ENCODE measurements at regions not wholly inside any gene's neighbourhood (a gene's known extent, or its start where the extent isn't known, plus 50 kb on each side); places are given as distances from the start of the nearest gene placed in this dataset.
"Not testable (repeated sequence)": the region's sequence is repeated elsewhere in the genome, so short reads cannot be mapped to it uniquely, and the experiment has no call there.

DNA sequence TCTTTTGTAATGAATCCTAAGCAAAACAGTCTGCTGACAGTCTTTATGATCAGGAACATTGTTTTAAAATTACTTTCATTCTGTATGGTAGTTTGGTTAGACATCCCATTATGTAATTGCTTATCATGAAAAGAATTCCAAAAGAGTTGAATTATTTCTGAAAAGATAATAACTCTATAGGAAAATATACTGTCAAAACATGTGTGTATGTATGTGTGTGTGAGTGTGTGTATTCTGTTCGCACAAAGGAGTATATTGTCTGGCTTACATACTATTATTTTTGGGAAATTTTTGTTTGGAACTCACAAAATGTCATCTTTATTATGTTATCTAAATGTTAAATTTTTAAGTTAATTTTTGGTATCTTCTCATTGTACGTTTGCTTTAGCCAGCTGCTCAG, 1075.9 kb downstream of the ZPLD1 start:
- POLR2A ChIA-PET (ENCODE audit: low non-redundant PET) = no interaction called here
- CTCF ChIA-PET = no interaction called here

DNA sequence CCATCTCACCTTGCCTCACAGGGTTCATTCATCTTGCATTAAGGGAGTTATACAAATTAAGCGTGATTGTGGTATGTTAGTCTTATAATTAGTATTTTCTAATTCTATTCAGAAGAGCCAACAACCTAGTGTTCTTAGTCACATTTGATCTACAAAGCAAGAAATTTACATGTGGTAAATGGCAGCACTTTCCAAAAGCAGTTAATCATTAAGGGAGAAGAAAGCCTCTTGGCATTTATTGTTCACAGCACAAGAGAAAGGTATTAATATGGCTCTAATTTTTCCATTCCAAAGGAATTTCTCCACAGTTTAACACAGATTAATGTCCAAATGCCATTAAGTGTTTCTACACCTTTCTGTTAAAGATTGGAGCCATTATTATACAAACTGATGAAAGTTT, 1077.1 kb downstream of the ZPLD1 start:
- POLR2A ChIA-PET (ENCODE audit: low non-redundant PET) = no interaction called here
- CTCF ChIA-PET = no interaction called here
- DNase-seq (ENCODE audit: low spot score) = no peak
- no peak overlapping the region for H3K27ac ChIP-seq
- TF ChIP-seq, protein P1, sequence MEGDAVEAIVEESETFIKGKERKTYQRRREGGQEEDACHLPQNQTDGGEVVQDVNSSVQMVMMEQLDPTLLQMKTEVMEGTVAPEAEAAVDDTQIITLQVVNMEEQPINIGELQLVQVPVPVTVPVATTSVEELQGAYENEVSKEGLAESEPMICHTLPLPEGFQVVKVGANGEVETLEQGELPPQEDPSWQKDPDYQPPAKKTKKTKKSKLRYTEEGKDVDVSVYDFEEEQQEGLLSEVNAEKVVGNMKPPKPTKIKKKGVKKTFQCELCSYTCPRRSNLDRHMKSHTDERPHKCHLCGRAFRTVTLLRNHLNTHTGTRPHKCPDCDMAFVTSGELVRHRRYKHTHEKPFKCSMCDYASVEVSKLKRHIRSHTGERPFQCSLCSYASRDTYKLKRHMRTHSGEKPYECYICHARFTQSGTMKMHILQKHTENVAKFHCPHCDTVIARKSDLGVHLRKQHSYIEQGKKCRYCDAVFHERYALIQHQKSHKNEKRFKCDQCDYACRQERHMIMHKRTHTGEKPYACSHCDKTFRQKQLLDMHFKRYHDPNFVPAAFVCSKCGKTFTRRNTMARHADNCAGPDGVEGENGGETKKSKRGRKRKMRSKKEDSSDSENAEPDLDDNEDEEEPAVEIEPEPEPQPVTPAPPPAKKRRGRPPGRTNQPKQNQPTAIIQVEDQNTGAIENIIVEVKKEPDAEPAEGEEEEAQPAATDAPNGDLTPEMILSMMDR (conservative IDR thresholded peaks at IDR 0.05; ENCODE audit: low read depth) = no peak

More for the DNA sequence above, 1075.9 kb downstream of the ZPLD1 start:
- H3K27ac ChIP-seq = no peak overlapping the region
- DNase-seq (ENCODE audit: low spot score) = no peak
- TF ChIP-seq, protein P1 (conservative IDR thresholded peaks at IDR 0.05; ENCODE audit: low read depth) = no peak

DNA sequence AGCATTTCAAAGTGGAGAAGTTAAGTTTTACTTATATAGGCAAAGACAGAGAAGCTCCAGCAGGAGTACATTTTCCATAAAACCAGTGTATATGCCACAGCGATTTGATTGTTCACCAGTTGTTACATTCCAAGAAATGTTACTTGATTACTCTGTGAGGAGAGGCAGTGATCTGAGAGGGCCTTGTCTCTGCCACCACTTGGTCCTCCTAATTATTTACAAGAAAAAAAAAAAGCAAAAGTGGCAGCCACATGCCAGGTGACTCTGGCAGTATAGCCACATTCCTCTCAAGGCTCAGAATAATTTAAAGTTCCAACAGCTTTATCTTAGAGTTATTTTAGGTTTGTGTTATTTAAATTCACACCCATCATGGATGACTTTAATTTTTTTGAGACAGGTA, 1077.8 kb downstream of the ZPLD1 start:
- ChIA-PET CTCF (no interaction called here), POLR2A (ENCODE audit: low non-redundant PET) (no interaction called here)
- DNase-seq (ENCODE audit: low spot score) = no peak
- TF ChIP-seq, protein P1 (conservative IDR thresholded peaks at IDR 0.05; ENCODE audit: low read depth) = no peak
- no peak overlapping the region for H3K27ac ChIP-seq

DNA sequence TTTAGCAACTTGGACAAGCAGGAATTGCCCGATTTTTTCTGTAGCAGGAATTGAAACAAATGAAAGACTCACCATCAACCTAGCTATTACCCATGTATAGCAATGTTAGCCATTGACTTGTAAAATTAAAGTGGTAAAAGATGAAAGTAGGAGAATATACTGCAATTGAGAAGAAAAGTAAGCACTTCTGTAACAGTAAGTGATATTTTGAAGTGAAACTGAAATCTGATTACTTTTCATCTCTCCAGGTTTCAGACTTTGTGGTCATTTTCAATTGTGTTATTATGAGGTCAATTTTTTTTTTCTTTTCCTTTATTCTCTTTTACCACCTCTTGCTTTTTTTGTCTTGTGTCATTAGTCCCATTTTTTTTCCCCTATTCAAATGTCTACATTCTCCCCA, 1078.2 kb downstream of the ZPLD1 start:
- ChIA-PET CTCF (no interaction called here), POLR2A (ENCODE audit: low non-redundant PET) (no interaction called here)
- TF ChIP-seq, protein P1 (conservative IDR thresholded peaks at IDR 0.05; ENCODE audit: low read depth) = no peak
- no peak overlapping the region for H3K27ac ChIP-seq
- DNase-seq (ENCODE audit: low spot score) = no peak

DNA sequence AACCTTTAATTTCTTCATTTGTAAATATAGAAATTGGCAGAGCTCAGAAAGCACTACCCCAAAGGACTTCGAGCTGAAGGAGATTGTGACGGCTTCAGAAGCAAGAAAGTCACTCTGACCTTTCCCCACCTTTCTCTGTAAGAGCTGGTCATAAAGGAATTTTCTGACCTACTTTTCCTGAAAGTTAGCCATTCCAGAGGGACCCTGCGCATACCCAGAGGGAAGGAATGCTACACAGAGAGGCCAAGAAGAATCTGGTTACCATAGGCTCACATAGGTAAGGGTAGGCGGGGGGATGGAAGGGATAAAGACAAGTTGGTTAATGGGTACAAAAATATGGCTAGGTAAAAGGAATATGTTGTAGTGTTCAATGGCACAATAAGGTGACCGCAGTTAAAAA, 1080.3 kb downstream of the ZPLD1 start:
- CTCF ChIA-PET = interaction anchor here (0.9 kb wide), 1 partner anchor 19 kb away, joined by 3 read pairs; no protein-coding TSS in a partner anchor

DNA sequence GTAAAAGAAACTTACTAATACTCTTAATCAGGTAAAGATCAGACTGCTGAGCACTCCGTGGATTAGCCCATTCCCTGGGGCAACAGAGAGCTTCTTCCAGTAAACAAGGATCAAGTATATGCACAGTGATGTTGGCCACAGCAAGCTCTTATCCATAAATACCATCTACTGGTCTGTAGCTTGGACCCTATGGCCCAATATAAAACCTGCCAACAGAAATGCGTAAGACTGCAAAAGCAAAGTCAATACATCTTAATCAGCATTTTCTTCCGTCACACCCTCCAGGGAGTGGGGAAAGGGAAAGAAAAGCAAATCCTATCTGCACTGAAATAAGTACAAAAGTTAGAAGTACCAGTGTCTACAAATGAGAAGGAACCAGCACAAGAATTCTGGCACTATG, 1082.1 kb downstream of the ZPLD1 start:
- no peak for DNase-seq (ENCODE audit: low spot score)
- no peak overlapping the region for H3K27ac ChIP-seq
- TF ChIP-seq, protein P1 (conservative IDR thresholded peaks at IDR 0.05; ENCODE audit: low read depth) = no peak
- POLR2A ChIA-PET (ENCODE audit: low non-redundant PET) = no interaction called here
- CTCF ChIA-PET = no interaction called here

More for the DNA sequence above, 1080.3 kb downstream of the ZPLD1 start:
- no peak overlapping the region for H3K27ac ChIP-seq
- TF ChIP-seq, protein P1 (conservative IDR thresholded peaks at IDR 0.05; ENCODE audit: low read depth) = no peak
- POLR2A ChIA-PET (ENCODE audit: low non-redundant PET) = no interaction called here
- no peak for DNase-seq (ENCODE audit: low spot score)

DNA sequence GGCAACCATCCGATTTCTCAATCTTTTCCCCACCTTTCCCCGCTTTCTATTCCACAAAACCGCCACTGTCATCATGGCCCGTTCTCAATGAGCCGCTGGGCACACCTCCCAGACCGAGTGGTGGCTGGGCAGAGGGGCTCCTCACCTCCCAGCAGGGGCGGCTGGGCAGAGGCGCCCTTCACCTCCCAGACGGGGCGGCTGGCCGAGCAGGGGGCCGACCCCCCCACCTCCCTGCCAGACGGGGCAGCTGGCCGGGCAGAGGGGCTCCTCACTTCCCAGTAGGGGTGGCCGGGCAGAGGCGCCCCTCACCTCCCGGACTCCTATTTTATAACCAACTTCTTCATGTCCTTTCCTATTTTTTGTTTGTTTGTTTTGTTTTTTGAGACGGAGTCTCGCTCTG, 1096.5 kb downstream of the ZPLD1 start:
- POLR2A ChIA-PET (ENCODE audit: low non-redundant PET); H3K27ac ChIP-seq; DNase-seq (ENCODE audit: low spot score); CTCF ChIA-PET: not testable (repeated sequence)
